ENCODE measurements at regions not wholly inside any gene's neighbourhood (a gene's known extent, or its start where the extent isn't known, plus 50 kb on each side); places are given as distances from the start of the nearest gene placed in this dataset.

GRCh38 chr2:167869200-167869599, 378.2 kb downstream of the STK39 start:
- Histone ChIP-seq H3K9ac (ENCODE audit: control insufficient read depth, extremely low read depth, insufficient read depth, low read length) (no peak overlapping the region), H3K4me3 (ENCODE audit: control insufficient read depth in 2 of 3, extremely low read depth in 1 of 3, insufficient read depth in 2 of 3, low read depth in 1 of 3, low read length in 3 of 3) (no peak overlapping the region), H3K9me1 (ENCODE audit: control insufficient read depth, extremely low read depth, insufficient read depth, low read length) (no peaks in the 10 kb centered on the region), H3K27me3 (ENCODE audit: control insufficient read depth, extremely low read depth, insufficient read depth, low read length) (no peaks in the 10 kb centered on the region), H3K36me3 (ENCODE audit: control insufficient read depth in 2 of 2, extremely low read depth in 1 of 2, insufficient read depth in 2 of 2, low read length in 2 of 2) (no peaks in the 10 kb centered on the region), H3K4me2 (ENCODE audit: control insufficient read depth, extremely low read depth, insufficient read depth, low read depth, low read length) (no peak overlapping the region), H3K79me2 (ENCODE audit: control insufficient read depth, insufficient read depth, low read length) (no peaks in the 10 kb centered on the region), H2AFZ (ENCODE audit: control insufficient read depth, low read length) (no peak overlapping the region), H3K9me3 (ENCODE audit: control insufficient read depth, low read depth, low read length) (no peaks in the 10 kb centered on the region), H3K4me1 (ENCODE audit: control insufficient read depth, extremely low read depth, insufficient read depth, low read length) (no peaks in the 10 kb centered on the region), H3K27ac (ENCODE audit: control insufficient read depth, insufficient read depth, low read length) (no peak overlapping the region), H4K20me1 (ENCODE audit: control insufficient read depth, extremely low read depth, insufficient read depth, low read length) (no peaks in the 10 kb centered on the region)
- no peak for DNase-seq (ENCODE audit: low read depth, low spot score)
- dilution Hi-C loops (cut with MboI; ENCODE audit: extremely low pct_ligation_motif_present, low sequenced_read_pairs): no loop called here
- TF ChIP-seq EZH2 (IDR thresholded peaks at IDR 0.05; ENCODE audit: low read length) (no peak), CTCF (optimal IDR thresholded peaks at IDR 0.05 in 1 of 3, IDR thresholded peaks at IDR 0.05 in 1 of 3, conservative IDR thresholded peaks at IDR 0.05 in 1 of 3; ENCODE audit: extremely low read depth in 1 of 3, insufficient read depth in 2 of 3, low read length in 3 of 3) (peak in 1 of 3 experiments; percentile 17)
- FAIRE-seq: no peak

- dilution Hi-C loops (cut with MboI; ENCODE audit: extremely low pct_ligation_motif_present, low sequenced_read_pairs): no loop called here
- Histone ChIP-seq H4K20me1 (ENCODE audit: control insufficient read depth, extremely low read depth, insufficient read depth, low read length) (no peaks in the 10 kb centered on the region), H3K79me2 (ENCODE audit: control insufficient read depth, insufficient read depth, low read length) (no peaks in the 10 kb centered on the region), H3K9ac (ENCODE audit: control insufficient read depth, extremely low read depth, insufficient read depth, low read length) (no peak overlapping the region), H3K27me3 (ENCODE audit: control insufficient read depth, extremely low read depth, insufficient read depth, low read length) (no peaks in the 10 kb centered on the region), H3K36me3 (ENCODE audit: control insufficient read depth in 2 of 2, extremely low read depth in 1 of 2, insufficient read depth in 2 of 2, low read length in 2 of 2) (no peaks in the 10 kb centered on the region), H3K4me1 (ENCODE audit: control insufficient read depth, extremely low read depth, insufficient read depth, low read length) (no peaks in the 10 kb centered on the region), H3K9me1 (ENCODE audit: control insufficient read depth, extremely low read depth, insufficient read depth, low read length) (no peaks in the 10 kb centered on the region), H2AFZ (ENCODE audit: control insufficient read depth, low read length) (no peak overlapping the region), H3K9me3 (ENCODE audit: control insufficient read depth, low read depth, low read length) (no peaks in the 10 kb centered on the region), H3K4me3 (ENCODE audit: control insufficient read depth in 2 of 3, extremely low read depth in 1 of 3, insufficient read depth in 2 of 3, low read depth in 1 of 3, low read length in 3 of 3) (no peak overlapping the region), H3K27ac (ENCODE audit: control insufficient read depth, insufficient read depth, low read length) (no peak overlapping the region), H3K4me2 (ENCODE audit: control insufficient read depth, extremely low read depth, insufficient read depth, low read depth, low read length) (no peak overlapping the region)
- DNase-seq (ENCODE audit: low read depth, low spot score) (no peak), FAIRE-seq (no peak)
- TF ChIP-seq CTCF (optimal IDR thresholded peaks at IDR 0.05 in 1 of 3, IDR thresholded peaks at IDR 0.05 in 1 of 3, conservative IDR thresholded peaks at IDR 0.05 in 1 of 3; ENCODE audit: extremely low read depth in 1 of 3, insufficient read depth in 2 of 3, low read length in 3 of 3) (no peak), EZH2 (IDR thresholded peaks at IDR 0.05; ENCODE audit: low read length) (no peak)
These were observed 384.0 kb downstream of the STK39 start for GRCh38 chr2:167863377-167863776.

Measured in keratinocyte (primary cell).